Urothelium cell line (cell line): ENCODE measurements at regions not wholly inside any gene's neighbourhood (a gene's known extent, or its start where the extent isn't known, plus 50 kb on each side); places are given as distances from the start of the nearest gene placed in this dataset.

Source experiments
- DNase-seq: peaks from one replicate; pipeline ENCODE4 v3.0.0; 2011; ENCODE audit warnings: low spot score, mixed read lengths
- FAIRE-seq: peaks from 2 replicates; lab custom pipeline; 2011; peaks lifted over from hg19 to GRCh38; lab: Jason Lieb, UNC

- DNase-seq (no peak), FAIRE-seq (no peak)
These were observed 294.9 kb downstream of the SOX11 start for GRCh38 chr2:5986801-5987787.

GRCh38 chr2:5988120-5988519 is 295.9 kb downstream of the SOX11 start:
- FAIRE-seq = no peak
- DNase-seq = no peak

- DNase-seq (no peak), FAIRE-seq (no peak)
These were observed 297.9 kb downstream of the SOX11 start for GRCh38 chr2:5990086-5990485.

GRCh38 chr2:5991305-5991968 is 299.3 kb downstream of the SOX11 start:
- FAIRE-seq = no peak
- DNase-seq = peak; percentile 12

- FAIRE-seq = no peak
These were observed 303.6 kb downstream of the SOX11 start for GRCh38 chr2:5995832-5996231.

GRCh38 chr2:6008186-6008585 is 316.0 kb downstream of the SOX11 start:
- DNase-seq = no peak
- no peak for FAIRE-seq

More at GRCh38 chr2:5995832-5996231, 303.6 kb downstream of the SOX11 start:
- DNase-seq = no peak

- no peak for FAIRE-seq
These were observed 316.5 kb downstream of the SOX11 start for GRCh38 chr2:6008726-6009125.

GRCh38 chr2:6010163-6010562 is 318.0 kb downstream of the SOX11 start:
- FAIRE-seq (no peak), DNase-seq (no peak)

More at GRCh38 chr2:6008726-6009125, 316.5 kb downstream of the SOX11 start:
- DNase-seq = no peak

- no peak for DNase-seq
- no peak for FAIRE-seq
These were observed 319.7 kb downstream of the SOX11 start for GRCh38 chr2:6011921-6012320.

GRCh38 chr2:6017736-6018286 is 325.6 kb downstream of the SOX11 start:
- DNase-seq (no peak), FAIRE-seq (no peak)

- DNase-seq (no peak), FAIRE-seq (no peak)
These were observed 332.0 kb downstream of the SOX11 start for GRCh38 chr2:6024229-6024628.

- DNase-seq = no peak
- FAIRE-seq = no peak
These were observed 332.6 kb downstream of the SOX11 start for GRCh38 chr2:6024784-6025183.

- DNase-seq (no peak), FAIRE-seq (no peak)
These were observed 333.2 kb downstream of the SOX11 start for GRCh38 chr2:6025391-6025790.

- DNase-seq (no peak), FAIRE-seq (no peak)
These were observed 334.9 kb downstream of the SOX11 start for GRCh38 chr2:6027066-6027465.

- DNase-seq (no peak), FAIRE-seq (no peak)
These were observed 339.1 kb downstream of the SOX11 start for GRCh38 chr2:6031200-6031867.

- DNase-seq (no peak), FAIRE-seq (no peak)
These were observed 344.0 kb downstream of the SOX11 start for GRCh38 chr2:6036211-6036610.

GRCh38 chr2:6043238-6043637 is 351.1 kb downstream of the SOX11 start:
- DNase-seq = no peak
- FAIRE-seq = no peak

- DNase-seq (no peak), FAIRE-seq (no peak)
These were observed 360.5 kb downstream of the SOX11 start for GRCh38 chr2:6052649-6053048.

GRCh38 chr2:6053743-6054142 is 361.6 kb downstream of the SOX11 start:
- no peak for DNase-seq
- FAIRE-seq = no peak

GRCh38 chr2:6054161-6054671 is 362.0 kb downstream of the SOX11 start:
- FAIRE-seq (no peak), DNase-seq (no peak)
